ENCODE measurements at regions not wholly inside any gene's neighbourhood (a gene's known extent, or its start where the extent isn't known, plus 50 kb on each side); places are given as distances from the start of the nearest gene placed in this dataset.
"Not testable (repeated sequence)": the region's sequence is repeated elsewhere in the genome, so short reads cannot be mapped to it uniquely, and the experiment has no call there.

DNA sequence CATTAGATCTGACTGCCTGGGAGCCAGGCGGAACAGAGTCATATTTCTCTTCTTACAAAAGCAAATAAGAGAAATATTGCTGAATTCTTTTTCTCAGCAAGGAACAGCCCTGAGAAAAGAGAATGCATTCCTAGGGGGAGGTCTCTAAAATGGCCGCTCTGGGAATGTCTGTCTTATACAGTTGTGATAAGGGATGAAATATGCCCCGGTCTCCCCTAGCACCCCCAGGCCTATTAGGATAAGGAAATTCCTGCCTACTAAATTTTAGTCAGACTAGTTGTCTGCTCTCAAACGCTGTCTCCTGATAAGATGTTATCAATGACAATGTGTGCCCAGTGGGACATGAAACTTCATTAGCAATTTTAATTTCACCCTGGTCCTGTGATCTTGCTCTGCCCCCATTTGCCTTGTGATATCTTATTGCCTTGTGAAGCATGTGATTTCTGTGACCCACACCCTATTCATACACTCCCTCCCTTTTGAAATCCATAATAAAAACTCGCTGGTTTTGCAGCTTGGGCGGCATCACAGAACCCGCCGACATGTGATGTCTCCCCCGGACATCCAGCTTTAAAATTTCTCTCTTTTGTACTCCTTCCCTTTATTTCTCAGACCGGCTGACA lies 56.8 kb upstream of the TMEM97 start:
- TF ChIP-seq, protein P1, sequence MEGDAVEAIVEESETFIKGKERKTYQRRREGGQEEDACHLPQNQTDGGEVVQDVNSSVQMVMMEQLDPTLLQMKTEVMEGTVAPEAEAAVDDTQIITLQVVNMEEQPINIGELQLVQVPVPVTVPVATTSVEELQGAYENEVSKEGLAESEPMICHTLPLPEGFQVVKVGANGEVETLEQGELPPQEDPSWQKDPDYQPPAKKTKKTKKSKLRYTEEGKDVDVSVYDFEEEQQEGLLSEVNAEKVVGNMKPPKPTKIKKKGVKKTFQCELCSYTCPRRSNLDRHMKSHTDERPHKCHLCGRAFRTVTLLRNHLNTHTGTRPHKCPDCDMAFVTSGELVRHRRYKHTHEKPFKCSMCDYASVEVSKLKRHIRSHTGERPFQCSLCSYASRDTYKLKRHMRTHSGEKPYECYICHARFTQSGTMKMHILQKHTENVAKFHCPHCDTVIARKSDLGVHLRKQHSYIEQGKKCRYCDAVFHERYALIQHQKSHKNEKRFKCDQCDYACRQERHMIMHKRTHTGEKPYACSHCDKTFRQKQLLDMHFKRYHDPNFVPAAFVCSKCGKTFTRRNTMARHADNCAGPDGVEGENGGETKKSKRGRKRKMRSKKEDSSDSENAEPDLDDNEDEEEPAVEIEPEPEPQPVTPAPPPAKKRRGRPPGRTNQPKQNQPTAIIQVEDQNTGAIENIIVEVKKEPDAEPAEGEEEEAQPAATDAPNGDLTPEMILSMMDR (IDR thresholded peaks at IDR 0.05): not testable (repeated sequence)
- TF ChIP-seq EZH2phosphoT487 (IDR thresholded peaks at IDR 0.05): not testable (repeated sequence)

Data from neural progenitor cell (in vitro differentiated cells).